NCI-H774 (cell line): ENCODE measurements at regions not wholly inside any gene's neighbourhood (a gene's known extent, or its start where the extent isn't known, plus 50 kb on each side); places are given as distances from the start of the nearest gene placed in this dataset.
"Not testable (repeated sequence)": the region's sequence is repeated elsewhere in the genome, so short reads cannot be mapped to it uniquely, and the experiment has no call there.

Experiments used
- DNase-seq: peaks from one replicate; lab custom pipeline; 2025; lab: John Stamatoyannopoulos, UW

DNA sequence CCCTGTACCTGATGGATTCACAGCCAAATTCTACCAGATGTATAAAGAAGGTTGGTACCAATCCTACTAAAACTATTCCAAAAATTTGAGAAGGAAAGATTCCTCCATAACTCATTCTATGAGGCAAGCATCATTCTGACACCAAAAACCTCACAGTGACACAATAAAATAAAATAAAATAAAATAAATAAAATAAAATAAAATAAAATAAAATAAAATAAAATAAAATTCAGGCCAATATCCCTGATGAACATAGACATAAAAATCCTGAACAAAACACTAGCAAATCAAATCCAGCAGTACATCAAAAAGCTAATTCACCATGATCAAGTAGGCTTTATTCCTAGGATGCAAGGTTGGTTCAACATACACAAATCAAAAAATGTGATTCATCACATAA is 108.1 kb downstream of the PROX1 start:
- not testable (repeated sequence) for DNase-seq

DNA sequence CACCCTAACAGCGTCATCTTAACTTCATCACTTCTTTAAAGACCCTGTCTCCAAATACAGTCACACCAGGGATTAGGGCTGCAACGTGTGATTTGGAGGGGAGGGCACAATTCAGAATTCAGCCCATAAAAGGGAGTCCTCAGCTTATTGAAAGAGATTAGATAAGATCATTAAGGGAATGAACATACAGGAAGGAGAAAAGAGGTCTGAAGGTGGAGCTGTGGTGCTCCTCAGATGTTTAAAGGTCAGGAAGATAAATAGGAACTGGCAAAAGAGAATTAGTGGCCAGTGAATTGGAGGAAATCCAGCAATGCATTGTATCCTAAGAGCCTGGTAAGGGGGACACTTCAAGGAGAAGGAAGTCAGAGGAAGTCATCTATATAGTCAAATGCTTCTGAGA is 113.5 kb downstream of the PROX1 start:
- no peak for DNase-seq

DNA sequence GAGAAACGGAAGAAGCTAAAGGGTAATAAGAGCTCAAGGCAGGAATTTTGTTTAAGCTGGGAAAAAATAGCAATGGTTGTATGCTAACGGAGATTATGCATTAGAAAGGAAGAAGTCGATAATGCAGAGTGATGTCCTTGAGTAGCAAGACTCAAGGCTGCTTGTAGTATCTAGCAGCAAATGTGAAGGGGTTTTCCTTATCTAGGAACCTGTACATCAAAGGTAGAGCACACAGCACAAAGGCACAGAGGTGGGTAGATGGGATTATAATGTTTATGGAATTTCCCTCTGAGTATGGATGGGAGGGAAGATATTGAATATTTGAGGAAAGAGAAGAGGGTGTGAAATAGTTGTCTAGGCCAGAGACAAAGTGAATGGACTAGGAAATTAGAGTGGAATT is 114.1 kb downstream of the PROX1 start:
- DNase-seq, result no peak

DNA sequence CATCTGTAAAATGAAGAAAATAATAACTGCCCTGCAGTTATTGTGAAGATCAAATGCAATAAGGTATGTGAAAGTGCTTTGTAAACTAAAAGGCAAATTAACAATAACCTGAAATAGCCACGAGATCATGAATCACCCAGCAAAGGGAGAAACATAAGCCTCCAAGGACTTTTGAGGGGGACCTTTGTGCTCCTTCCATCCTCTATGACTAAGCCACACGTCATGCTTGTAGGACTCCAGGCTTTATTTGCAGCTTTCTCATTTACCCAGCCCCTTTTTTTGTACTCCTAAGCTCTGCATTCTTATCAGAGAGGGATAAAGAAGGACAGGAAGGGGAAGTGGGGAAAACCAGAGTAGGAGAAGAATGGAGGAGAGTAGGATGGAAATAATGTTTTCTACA is 115.1 kb downstream of the PROX1 start:
- no peak for DNase-seq

DNA sequence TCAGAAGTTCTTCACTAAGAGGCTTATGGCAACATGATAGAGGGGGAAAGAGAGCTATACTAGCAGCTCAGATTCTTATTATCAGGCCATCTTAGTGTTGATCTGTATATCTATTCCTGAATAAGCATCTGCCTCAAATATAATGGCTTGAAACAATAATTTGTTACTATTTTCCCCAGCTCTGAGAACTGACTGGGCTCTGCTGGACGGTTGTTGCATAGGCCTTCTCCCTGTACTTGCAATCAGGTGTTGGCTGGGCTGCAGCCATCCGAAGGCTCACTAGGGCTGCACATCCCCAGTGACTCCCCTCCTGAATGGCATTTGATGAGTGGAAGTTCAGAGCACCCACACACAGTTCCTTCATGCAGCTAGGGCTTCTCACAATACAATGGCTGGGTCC is 116.0 kb downstream of the PROX1 start:
- DNase-seq, result no peak

DNA sequence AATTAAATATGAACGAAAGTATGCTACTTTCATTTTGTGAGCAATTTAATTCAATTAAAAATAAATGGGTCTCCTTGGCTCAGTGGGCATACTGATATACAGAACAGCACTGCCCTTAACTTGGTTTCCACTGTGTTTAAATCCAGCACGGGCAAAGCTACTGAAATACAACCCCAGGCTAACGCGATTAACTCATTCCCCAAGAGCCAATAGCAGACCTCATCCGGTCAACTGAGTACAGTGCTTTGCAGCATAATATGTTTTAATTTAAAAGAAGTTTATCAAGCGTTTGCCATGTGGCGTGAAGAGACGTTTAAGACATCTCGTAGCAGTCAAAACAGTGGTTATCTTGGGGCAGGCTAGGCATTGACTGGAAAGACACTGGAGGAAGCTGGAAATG is 118.6 kb downstream of the PROX1 start:
- no peak for DNase-seq

GRCh38 chr1:214107322-214108096 is 119.7 kb downstream of the PROX1 start:
- no peak for DNase-seq

- no peak for DNase-seq
These were observed 120.3 kb downstream of the PROX1 start for GRCh38 chr1:214108097-214108446.

GRCh38 chr1:214111796-214112195 is 124.0 kb downstream of the PROX1 start:
- DNase-seq, result no peak

DNA sequence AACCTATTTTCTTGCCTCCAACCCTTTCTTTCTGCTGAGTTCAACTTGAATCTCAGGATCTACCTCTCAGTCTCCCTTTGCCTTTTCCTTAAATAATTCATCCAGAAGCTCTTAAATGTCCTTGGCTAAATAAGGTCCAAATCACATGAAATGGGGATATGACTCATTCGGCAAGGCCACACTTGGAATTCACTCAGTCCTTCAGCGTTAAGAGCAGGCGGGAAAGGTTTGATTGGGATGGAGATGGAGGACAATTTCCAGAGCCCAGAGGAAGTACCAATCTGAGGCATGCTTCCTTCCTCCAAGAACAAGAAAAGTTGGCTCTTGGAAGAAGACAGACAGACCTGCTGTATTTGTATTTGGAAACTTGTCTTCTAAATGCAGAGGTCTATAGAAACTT is 128.5 kb downstream of the PROX1 start:
- DNase-seq, result no peak

- no peak for DNase-seq
These were observed 130.0 kb downstream of the PROX1 start for GRCh38 chr1:214117780-214118179.

GRCh38 chr1:214120191-214120590 is 132.4 kb downstream of the PROX1 start:
- no peak for DNase-seq

- no peak for DNase-seq
These were observed 133.2 kb downstream of the PROX1 start for GRCh38 chr1:214120951-214121350.

GRCh38 chr1:214122110-214122509 is 134.3 kb downstream of the PROX1 start:
- DNase-seq, result no peak

DNA sequence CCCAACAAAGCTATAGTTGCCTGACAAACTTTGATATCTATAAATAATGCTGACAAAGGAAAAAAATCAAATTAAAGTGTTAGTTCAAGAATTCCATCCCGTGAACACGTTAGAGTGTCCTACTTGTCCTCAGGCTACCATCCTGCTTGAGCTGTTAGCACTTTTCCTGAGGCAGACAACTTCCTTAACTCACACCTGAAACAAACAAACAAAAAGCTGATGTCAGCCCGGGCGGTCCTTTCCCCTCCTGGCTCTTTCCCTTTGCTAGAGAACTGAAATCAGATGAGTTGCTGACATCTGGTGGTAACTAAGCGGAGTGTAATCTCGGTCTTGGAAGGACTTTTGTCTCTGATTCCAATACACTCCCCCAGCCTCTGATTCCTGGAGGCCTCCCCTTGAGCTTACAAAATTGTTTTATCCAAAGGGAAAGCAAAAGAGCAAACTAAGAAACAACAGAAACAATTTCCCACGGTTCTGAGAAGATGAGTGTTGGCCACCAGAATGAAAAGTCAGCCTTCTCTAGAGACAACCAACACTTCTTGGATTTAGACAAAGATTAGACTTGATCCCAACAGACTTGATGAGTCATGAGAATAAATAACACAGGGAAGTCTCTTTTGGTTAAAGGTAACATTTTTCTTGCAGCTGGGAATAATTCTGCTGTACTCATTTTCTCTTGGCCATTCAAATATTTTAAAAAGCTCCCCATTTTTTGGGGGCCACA is 135.4 kb downstream of the PROX1 start:
- DNase-seq, result peak; percentile 88

- no peak for DNase-seq
These were observed 136.6 kb downstream of the PROX1 start for GRCh38 chr1:214124281-214124805.

DNA sequence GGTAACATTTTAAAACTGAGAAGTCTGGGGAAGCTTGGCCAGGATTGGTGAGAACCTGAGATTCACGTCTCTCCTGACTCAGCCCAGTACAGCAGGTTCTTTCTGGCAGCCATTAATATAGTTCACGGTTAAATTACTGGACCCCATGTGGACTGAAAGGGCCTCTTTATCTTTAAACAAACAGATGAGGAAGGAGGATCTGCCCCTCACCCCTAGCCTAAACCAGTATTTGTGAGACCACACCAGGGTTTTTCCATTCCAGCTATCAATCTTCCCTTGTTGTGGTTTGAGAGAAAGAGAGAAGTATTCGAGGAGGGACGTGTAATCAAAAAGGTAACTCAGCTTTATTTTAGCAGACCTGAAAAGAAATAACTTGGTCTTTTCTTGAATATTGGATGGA is 137.1 kb downstream of the PROX1 start:
- no peak for DNase-seq

- DNase-seq, result no peak
These were observed 138.0 kb downstream of the PROX1 start for GRCh38 chr1:214125819-214126218.

- DNase-seq, result no peak
These were observed 138.9 kb downstream of the PROX1 start for GRCh38 chr1:214126697-214127146.

DNA sequence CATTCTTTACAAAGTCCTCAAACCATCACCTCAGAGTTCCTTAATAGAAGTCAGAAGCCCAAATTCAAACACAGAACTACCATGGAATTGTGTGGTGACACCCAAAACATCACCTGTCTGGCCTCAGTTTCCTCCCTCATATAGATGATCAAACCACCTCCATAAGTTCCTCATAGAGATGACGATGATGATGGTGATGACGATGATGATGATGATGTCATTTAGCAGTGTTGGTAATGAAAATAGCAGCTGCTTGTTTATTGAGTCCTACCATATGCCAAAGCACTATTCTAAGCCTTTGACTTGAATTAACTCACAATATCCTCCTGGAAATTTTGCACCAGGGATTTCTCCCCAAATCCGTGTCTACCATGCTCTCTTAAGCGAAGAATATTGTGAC is 139.9 kb downstream of the PROX1 start:
- no peak for DNase-seq

DNA sequence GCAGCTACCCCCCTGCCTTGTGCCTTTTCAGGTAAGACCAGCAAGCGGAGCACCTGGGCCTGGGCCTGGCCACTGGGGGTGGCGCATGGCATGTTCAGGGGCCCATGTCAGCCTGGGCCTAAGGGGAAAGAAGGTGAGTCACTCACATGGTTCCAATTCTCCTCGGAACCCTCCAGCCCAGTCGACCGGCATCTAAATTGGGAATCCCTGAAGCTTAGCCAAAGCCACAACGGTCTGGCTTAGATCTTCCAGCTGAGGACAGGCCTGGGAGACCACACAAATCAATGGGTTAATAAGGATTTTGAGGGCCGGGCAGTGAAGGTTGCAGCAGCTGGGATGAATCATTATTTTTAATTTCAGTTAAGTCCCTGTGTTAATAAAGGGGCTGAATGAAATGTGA is 145.1 kb upstream of the SMYD2 start:
- no peak for DNase-seq

DNA sequence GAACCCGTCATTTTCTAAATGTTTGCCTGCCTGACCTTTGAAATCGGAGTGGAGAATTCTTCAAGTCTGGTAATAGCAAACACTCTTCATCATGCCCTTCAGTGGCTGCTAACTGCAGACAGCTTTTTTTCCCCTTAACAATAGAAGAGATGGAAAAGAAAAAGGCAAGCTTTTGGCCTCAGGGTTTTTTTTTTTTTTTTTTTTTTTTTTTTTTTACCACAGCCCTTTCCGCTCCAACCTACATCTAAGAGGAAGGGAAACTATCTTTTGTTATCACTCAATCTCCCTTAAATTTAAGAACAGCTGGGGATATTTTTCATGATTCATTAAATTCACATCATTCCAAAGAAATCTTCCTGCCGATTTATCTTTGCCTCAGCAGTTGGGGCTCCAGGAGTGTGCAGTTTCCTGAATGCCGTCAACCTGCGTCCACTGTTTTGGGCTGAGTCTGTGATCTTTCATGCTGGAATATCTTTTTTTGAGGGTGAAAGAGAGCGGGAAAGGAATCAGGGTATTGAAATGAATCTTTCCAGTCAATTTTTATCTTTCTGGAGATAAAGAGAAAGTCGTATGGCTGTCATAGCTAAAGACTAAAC is 144.5 kb upstream of the SMYD2 start:
- no peak for DNase-seq

DNA sequence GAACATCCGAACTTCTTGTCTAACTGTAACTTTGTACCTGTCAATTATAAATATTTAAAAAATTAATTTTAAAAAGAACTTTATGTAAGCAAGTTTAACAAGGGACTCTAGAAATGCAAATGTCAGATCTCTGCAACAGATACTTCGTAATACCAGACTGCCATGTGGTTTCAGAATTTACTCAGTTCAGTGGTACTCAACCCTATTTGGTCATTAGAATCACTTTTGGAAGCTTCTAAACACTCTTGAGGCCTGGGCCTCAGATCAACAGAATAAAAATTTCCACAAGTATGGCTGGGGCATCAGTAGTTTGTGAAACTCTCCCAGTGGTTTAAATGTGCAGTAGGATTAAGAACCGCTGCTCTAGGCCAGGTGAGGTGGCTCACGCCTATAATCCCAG is 139.5 kb upstream of the SMYD2 start:
- DNase-seq, result no peak
